H9 (cell line): ENCODE measurements at regions not wholly inside any gene's neighbourhood (a gene's known extent, or its start where the extent isn't known, plus 50 kb on each side); places are given as distances from the start of the nearest gene placed in this dataset.

Experiments used
- DNase-seq: peaks from one replicate; pipeline ENCODE4 v3.0.0-alpha.2; 2017
- H2AFZ ChIP-seq: one replicate; pipeline ENCODE4 v1.6.1; 2013; ENCODE audit warnings: mild to moderate bottlenecking, low read length, control low read depth, moderate library complexity
- H2AK5ac ChIP-seq: 2 replicates; pipeline ENCODE4 v1.6.1; 2013; ENCODE audit warnings: low read length, control low read depth, mixed read lengths; ENCODE audit not compliant: insufficient read length
- H2BK120ac ChIP-seq: one replicate; pipeline ENCODE4 v1.6.1; 2013; ENCODE audit warnings: low read depth, mild to moderate bottlenecking, low read length, control low read depth, inconsistent platforms; ENCODE audit not compliant: poor library complexity, severe bottlenecking
- H2BK12ac ChIP-seq: 2 replicates; pipeline ENCODE4 v1.6.1; 2013; ENCODE audit warnings: low read length, control low read depth, mixed read lengths, low read depth; ENCODE audit not compliant: insufficient read length
- H2BK15ac ChIP-seq: 2 replicates; pipeline ENCODE4 v1.6.1; 2013; ENCODE audit warnings: low read depth, low read length, control low read depth
- H2BK20ac ChIP-seq: one replicate; pipeline ENCODE4 v1.6.1; 2013; ENCODE audit warnings: low read depth, mild to moderate bottlenecking, low read length, control low read depth, inconsistent platforms; ENCODE audit not compliant: poor library complexity, severe bottlenecking
- H2BK5ac ChIP-seq: 2 replicates; pipeline ENCODE4 v1.6.1; 2013; ENCODE audit warnings: low read length, control low read depth, mixed read lengths; ENCODE audit not compliant: insufficient read length
- H3K14ac ChIP-seq: 2 replicates; pipeline ENCODE4 v1.6.1; 2013; ENCODE audit warnings: low read length, control low read depth; ENCODE audit not compliant: insufficient read depth
- H3K18ac ChIP-seq: 2 replicates; pipeline ENCODE4 v1.6.1; 2013; ENCODE audit warnings: low read depth, mild to moderate bottlenecking, mixed read lengths, low read length, control low read depth; ENCODE audit not compliant: insufficient read length
- H3K23ac ChIP-seq: 2 replicates; pipeline ENCODE4 v1.6.1; 2013; ENCODE audit warnings: low read length, control low read depth, mixed read lengths, low read depth; ENCODE audit not compliant: insufficient read length
- H3K23me2 ChIP-seq: 2 replicates; pipeline ENCODE4 v1.6.1; 2013; ENCODE audit warnings: low read depth, mild to moderate bottlenecking, mixed read lengths, low read length, control low read depth; ENCODE audit not compliant: insufficient read length, poor library complexity, severe bottlenecking
- H3K27ac ChIP-seq: 2 replicates; pipeline ENCODE4 v1.5.1; 2013; ENCODE audit warnings: low read length, control low read depth, mixed read lengths, low read depth; ENCODE audit not compliant: insufficient read length
- H3K27me3 ChIP-seq: 2 replicates; pipeline ENCODE4 v1.6.1; 2013; ENCODE audit warnings: low read length, control low read depth, inconsistent platforms; ENCODE audit not compliant: insufficient read depth
- H3K4ac ChIP-seq: 2 replicates; pipeline ENCODE4 v1.6.1; 2013; ENCODE audit warnings: low read depth, mild to moderate bottlenecking, control low read depth, inconsistent platforms, low read length, moderate library complexity
- H3K4me1 ChIP-seq: 2 replicates; pipeline ENCODE4 v1.6.1; 2013; ENCODE audit warnings: low read length, control low read depth, inconsistent platforms; ENCODE audit not compliant: insufficient read depth
- H3K4me2 ChIP-seq: 2 replicates; pipeline ENCODE4 v1.6.1; 2013; ENCODE audit warnings: low read length, control low read depth, mixed read lengths; ENCODE audit not compliant: insufficient read length, insufficient read depth
- H3K56ac ChIP-seq: 2 replicates; pipeline ENCODE4 v1.6.1; 2013; ENCODE audit warnings: low read depth, mild to moderate bottlenecking, mixed read lengths, low read length, control low read depth; ENCODE audit not compliant: insufficient read length
- H3K79me1 ChIP-seq: 2 replicates; pipeline ENCODE4 v1.6.1; 2013; ENCODE audit warnings: low read depth, mild to moderate bottlenecking, moderate library complexity, low read length, control low read depth, inconsistent platforms; ENCODE audit not compliant: insufficient read depth, poor library complexity, severe bottlenecking
- H3K79me2 ChIP-seq: 2 replicates; pipeline ENCODE4 v1.6.1; 2013; ENCODE audit warnings: low read length, control low read depth, inconsistent platforms; ENCODE audit not compliant: insufficient read depth
- H3K9ac ChIP-seq: 2 replicates; pipeline ENCODE4 v1.6.1; 2013; ENCODE audit warnings: low read length, control low read depth, mixed read lengths; ENCODE audit not compliant: insufficient read length; ENCODE audit errors: extremely low read depth
- H3K9me3 ChIP-seq: one replicate; pipeline ENCODE4 v1.6.1; 2013; ENCODE audit warnings: low read depth, low read length, inconsistent platforms; ENCODE audit not compliant: control insufficient read depth
- H3T11ph ChIP-seq: one replicate; pipeline ENCODE4 v1.6.1; 2013; ENCODE audit warnings: mild to moderate bottlenecking, low read length, control low read depth, inconsistent platforms
- H4K20me1 ChIP-seq: one replicate; pipeline ENCODE4 v1.6.1; 2013; ENCODE audit not compliant: control insufficient read depth, insufficient read length, insufficient read depth
- H4K5ac ChIP-seq: 2 replicates; pipeline ENCODE4 v1.6.1; 2013; ENCODE audit warnings: low read depth, mild to moderate bottlenecking, mixed read lengths, low read length, control low read depth; ENCODE audit not compliant: insufficient read length
- H4K8ac ChIP-seq: replicated peaks from 2 replicates; pipeline ENCODE4 v1.6.1; 2013; ENCODE audit warnings: low read length, control low read depth, mixed read lengths, low read depth; ENCODE audit not compliant: insufficient read length
- H4K91ac ChIP-seq: 2 replicates; pipeline ENCODE4 v1.6.1; 2013; ENCODE audit warnings: low read depth, mild to moderate bottlenecking, moderate library complexity, mixed read lengths, low read length, control low read depth; ENCODE audit not compliant: insufficient read length
- H3K27ac Mint-ChIP-seq, 3 experiments: 2 replicates in 2 of 3; 3 replicates in 1 of 3; pipeline ENCODE4 v1.8.0; 2020 to 2021; ENCODE audit warnings: mixed read lengths in 3 of 3, mild to moderate bottlenecking in 1 of 3, moderate library complexity in 1 of 3
- H3K27me3 Mint-ChIP-seq: 2 replicates; pipeline ENCODE4 v1.8.0; 2021; ENCODE audit warnings: low read depth, mild to moderate bottlenecking, moderate library complexity, mixed read lengths
- H3K36me3 Mint-ChIP-seq, 3 experiments: 2 replicates in 2 of 3; 3 replicates in 1 of 3; pipeline ENCODE4 v1.8.0; 2020 to 2021; ENCODE audit warnings: low read depth in 3 of 3, mixed read lengths in 3 of 3; ENCODE audit not compliant: insufficient read depth in 1 of 3
- H3K4me1 Mint-ChIP-seq, 2 experiments: 2 replicates each; pipeline ENCODE4 v1.8.0; 2020; ENCODE audit warnings: mixed read lengths in 2 of 2
- H3K4me3 Mint-ChIP-seq, 2 experiments: 2 replicates in 1 of 2; 3 replicates in 1 of 2; pipeline ENCODE4 v1.8.0; 2020 to 2021; ENCODE audit warnings: mild to moderate bottlenecking in 2 of 2, mixed read lengths in 2 of 2, moderate library complexity in 1 of 2
- H3K9me3 Mint-ChIP-seq, 2 experiments: 2 replicates in 1 of 2; 3 replicates in 1 of 2; pipeline ENCODE4 v1.8.0; 2020; ENCODE audit warnings: mild to moderate bottlenecking in 2 of 2, mixed read lengths in 2 of 2, moderate library complexity in 1 of 2
- CTCF ChIP-seq: fragments of 200-600 bp; sonication (generic); conservative IDR thresholded peaks from 3 replicates; pipeline ENCODE4 v1.8.0; 2021; ENCODE audit warnings: antibody characterized with exemption, mild to moderate bottlenecking
- WGBS: extraction: QIAGEN DNeasy Blood & Tissue Kit; methylation state at CpG from one replicate; pipeline ENCODE4 v1.1.7; 2013; ENCODE audit warnings: missing lambda C conversion rate, low lambda C conversion rate, mixed read lengths; ENCODE audit not compliant: insufficient read length; ENCODE audit errors: extremely low coverage; 5-methylcytosine and 5-hydroxymethylcytosine counted together

- Histone ChIP-seq H4K20me1 (no peaks in the 10 kb centered on the region), H2AK5ac (no peak overlapping the region), H3T11ph (no peak overlapping the region), H2BK12ac (no peak overlapping the region), H3K18ac (no peak overlapping the region), H4K8ac (no peak overlapping the region), H3K56ac (no peak overlapping the region), H3K79me1 (peaks cover 2% of the 10 kb centered on the region), H3K23ac (no peak overlapping the region), H3K23me2 (no peaks in the 10 kb centered on the region), H2BK5ac (no peak overlapping the region), H3K4me1 (no peaks in the 10 kb centered on the region), H4K91ac (no peak overlapping the region), H3K4me2 (no peak overlapping the region), H2BK120ac (no peak overlapping the region), H3K9ac (no peak overlapping the region), H3K9me3 (no peaks in the 10 kb centered on the region), H2AFZ (no peak overlapping the region), H2BK20ac (no peak overlapping the region), H3K27ac (no peak overlapping the region), H3K4ac (no peak overlapping the region), H2BK15ac (no peak overlapping the region), H3K79me2 (no peaks in the 10 kb centered on the region), H4K5ac (no peak overlapping the region), H3K27me3 (no peaks in the 10 kb centered on the region), H3K14ac (peak overlapping the region; percentile 65; the same call in 1 of the 2 replicates)
- H3K27me3 Mint-ChIP-seq = no peaks in the 10 kb centered on the region
- no peak for DNase-seq
- H3K27ac Mint-ChIP-seq = no peak overlapping the region; a peak in 3 of 7 replicates
- H3K4me3 Mint-ChIP-seq = no peak overlapping the region
- no peaks in the 10 kb centered on the region; a peak in 1 of 7 replicates for H3K36me3 Mint-ChIP-seq
- no peaks in the 10 kb centered on the region for H3K9me3 Mint-ChIP-seq
- H3K4me1 Mint-ChIP-seq = no peaks in the 10 kb centered on the region
- WGBS = no CpG with 5 or more reads among the region's 5 CpGs
- no peak for TF ChIP-seq CTCF
Observed at GRCh38 chr7:131021460-131021859, 287.5 kb upstream of the KLF14 start.
